ENCODE measurements at regions not wholly inside any gene's neighbourhood (a gene's known extent, or its start where the extent isn't known, plus 50 kb on each side); places are given as distances from the start of the nearest gene placed in this dataset.

- TF ChIP-seq, protein P1, sequence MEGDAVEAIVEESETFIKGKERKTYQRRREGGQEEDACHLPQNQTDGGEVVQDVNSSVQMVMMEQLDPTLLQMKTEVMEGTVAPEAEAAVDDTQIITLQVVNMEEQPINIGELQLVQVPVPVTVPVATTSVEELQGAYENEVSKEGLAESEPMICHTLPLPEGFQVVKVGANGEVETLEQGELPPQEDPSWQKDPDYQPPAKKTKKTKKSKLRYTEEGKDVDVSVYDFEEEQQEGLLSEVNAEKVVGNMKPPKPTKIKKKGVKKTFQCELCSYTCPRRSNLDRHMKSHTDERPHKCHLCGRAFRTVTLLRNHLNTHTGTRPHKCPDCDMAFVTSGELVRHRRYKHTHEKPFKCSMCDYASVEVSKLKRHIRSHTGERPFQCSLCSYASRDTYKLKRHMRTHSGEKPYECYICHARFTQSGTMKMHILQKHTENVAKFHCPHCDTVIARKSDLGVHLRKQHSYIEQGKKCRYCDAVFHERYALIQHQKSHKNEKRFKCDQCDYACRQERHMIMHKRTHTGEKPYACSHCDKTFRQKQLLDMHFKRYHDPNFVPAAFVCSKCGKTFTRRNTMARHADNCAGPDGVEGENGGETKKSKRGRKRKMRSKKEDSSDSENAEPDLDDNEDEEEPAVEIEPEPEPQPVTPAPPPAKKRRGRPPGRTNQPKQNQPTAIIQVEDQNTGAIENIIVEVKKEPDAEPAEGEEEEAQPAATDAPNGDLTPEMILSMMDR (IDR thresholded peaks at IDR 0.05; ENCODE audit: unreplicated experiment) = no peak
These were observed 233.8 kb upstream of the CDH11 start for GRCh38 chr16:65355706-65356105.

DNA sequence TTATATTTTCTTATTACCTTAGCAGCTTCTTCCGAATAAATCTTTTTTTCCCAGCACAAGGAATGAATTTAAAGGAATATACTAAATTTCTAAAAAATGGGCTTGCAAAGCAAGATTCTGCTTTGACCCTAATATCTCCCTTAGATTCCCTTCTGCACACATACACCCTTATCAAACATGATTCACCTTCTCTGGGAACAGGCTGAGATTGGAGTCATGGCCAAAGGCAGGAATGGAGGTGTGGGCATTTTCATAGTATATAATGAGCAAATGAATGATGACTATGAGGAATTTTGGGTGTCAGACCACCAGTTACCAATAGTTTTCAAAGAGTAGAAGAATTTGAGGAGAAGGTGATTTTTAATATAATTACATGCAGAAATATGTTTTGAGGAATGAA, 231.3 kb upstream of the CDH11 start:
- peaks cover 3% of the 10 kb centered on the region for H3K36me3 Mint-ChIP-seq
- TF ChIP-seq, protein P1 (IDR thresholded peaks at IDR 0.05; ENCODE audit: unreplicated experiment) = no peak
- H3K9me3 Mint-ChIP-seq = peaks cover 14% of the 10 kb centered on the region
- no peaks in the 10 kb centered on the region for H3K4me1 Mint-ChIP-seq
- no peak overlapping the region for H3K27ac Mint-ChIP-seq
- H3K4me3 Mint-ChIP-seq = no peak overlapping the region
- no peak for DNase-seq (ENCODE audit: low spot score in 2 of 2, unreplicated experiment in 2 of 2)
- H3K27me3 Mint-ChIP-seq (ENCODE audit: low read depth) = peaks cover 8% of the 10 kb centered on the region

More at GRCh38 chr16:65355706-65356105, 233.8 kb upstream of the CDH11 start:
- Mint-ChIP-seq H3K4me1 (no peaks in the 10 kb centered on the region), H3K27me3 (ENCODE audit: low read depth) (peaks cover 6% of the 10 kb centered on the region), H3K9me3 (peaks cover 18% of the 10 kb centered on the region), H3K36me3 (peaks cover 3% of the 10 kb centered on the region), H3K27ac (no peak overlapping the region), H3K4me3 (no peak overlapping the region)
- no peak for DNase-seq (ENCODE audit: low spot score in 2 of 2, unreplicated experiment in 2 of 2)

- no peaks in the 10 kb centered on the region for H3K36me3 Mint-ChIP-seq
- peaks cover under 1% of the 10 kb centered on the region for H3K4me1 Mint-ChIP-seq
- no peak for DNase-seq (ENCODE audit: low spot score in 2 of 2, unreplicated experiment in 2 of 2)
- no peaks in the 10 kb centered on the region for H3K9me3 Mint-ChIP-seq
- no peak overlapping the region for H3K4me3 Mint-ChIP-seq
- H3K27me3 Mint-ChIP-seq (ENCODE audit: low read depth) = peaks cover 8% of the 10 kb centered on the region
- no peak overlapping the region for H3K27ac Mint-ChIP-seq
- TF ChIP-seq, protein P1 (IDR thresholded peaks at IDR 0.05; ENCODE audit: unreplicated experiment) = no peak
These were observed 227.8 kb upstream of the CDH11 start for GRCh38 chr16:65349626-65350025.

- H3K4me3 Mint-ChIP-seq = no peak overlapping the region
- TF ChIP-seq, protein P1 (IDR thresholded peaks at IDR 0.05; ENCODE audit: unreplicated experiment) = no peak
- no peak for DNase-seq (ENCODE audit: low spot score in 2 of 2, unreplicated experiment in 2 of 2)
- H3K4me1 Mint-ChIP-seq = peaks cover 13% of the 10 kb centered on the region
- no peaks in the 10 kb centered on the region for H3K9me3 Mint-ChIP-seq
- no peaks in the 10 kb centered on the region for H3K36me3 Mint-ChIP-seq
- H3K27me3 Mint-ChIP-seq (ENCODE audit: low read depth) = peaks cover 2% of the 10 kb centered on the region
- H3K27ac Mint-ChIP-seq = no peak overlapping the region
These were observed 221.7 kb upstream of the CDH11 start for GRCh38 chr16:65343556-65343955.

DNA sequence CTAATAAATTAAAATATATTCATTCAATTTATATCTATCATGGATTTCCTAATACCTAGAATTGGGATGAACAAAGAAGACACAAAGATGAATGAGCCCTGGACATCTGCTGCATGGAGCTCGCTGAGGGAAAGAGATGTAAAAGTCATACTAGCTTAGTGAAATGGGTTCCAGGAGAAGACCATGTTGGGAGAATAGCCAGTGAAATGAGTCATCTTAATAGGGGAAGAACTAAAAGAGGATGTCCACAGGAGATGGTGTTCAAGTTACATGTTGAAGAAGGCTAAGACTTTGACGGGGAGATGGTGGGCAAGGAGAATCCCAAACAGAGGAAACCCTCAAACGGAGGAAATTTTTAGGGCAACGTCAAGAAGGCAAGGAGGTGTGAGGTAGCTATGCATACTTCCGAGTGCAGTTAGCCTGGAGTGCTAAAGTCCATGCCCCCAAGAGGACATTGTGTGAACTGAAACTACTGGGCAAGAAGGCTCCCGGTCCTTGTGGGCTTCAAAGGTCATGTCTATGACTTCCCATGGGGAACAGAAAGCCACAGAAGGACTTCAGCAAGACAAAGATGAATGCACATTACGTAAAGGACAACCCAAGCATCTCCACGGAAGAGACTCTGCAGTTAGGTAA, 220.5 kb upstream of the CDH11 start:
- TF ChIP-seq, protein P1 (IDR thresholded peaks at IDR 0.05; ENCODE audit: unreplicated experiment) = no peak
- no peak for DNase-seq (ENCODE audit: low spot score in 2 of 2, unreplicated experiment in 2 of 2)
- H3K36me3 Mint-ChIP-seq = no peaks in the 10 kb centered on the region
- no peak overlapping the region for H3K4me3 Mint-ChIP-seq
- peaks cover 2% of the 10 kb centered on the region for H3K27me3 Mint-ChIP-seq (ENCODE audit: low read depth)
- no peak overlapping the region for H3K27ac Mint-ChIP-seq
- peaks cover 13% of the 10 kb centered on the region for H3K4me1 Mint-ChIP-seq
- H3K9me3 Mint-ChIP-seq = no peaks in the 10 kb centered on the region

Measured in mesothelial cell of epicardium (in vitro differentiated cells).